ENCODE measurements at regions not wholly inside any gene's neighbourhood (a gene's known extent, or its start where the extent isn't known, plus 50 kb on each side); places are given as distances from the start of the nearest gene placed in this dataset.

DNA sequence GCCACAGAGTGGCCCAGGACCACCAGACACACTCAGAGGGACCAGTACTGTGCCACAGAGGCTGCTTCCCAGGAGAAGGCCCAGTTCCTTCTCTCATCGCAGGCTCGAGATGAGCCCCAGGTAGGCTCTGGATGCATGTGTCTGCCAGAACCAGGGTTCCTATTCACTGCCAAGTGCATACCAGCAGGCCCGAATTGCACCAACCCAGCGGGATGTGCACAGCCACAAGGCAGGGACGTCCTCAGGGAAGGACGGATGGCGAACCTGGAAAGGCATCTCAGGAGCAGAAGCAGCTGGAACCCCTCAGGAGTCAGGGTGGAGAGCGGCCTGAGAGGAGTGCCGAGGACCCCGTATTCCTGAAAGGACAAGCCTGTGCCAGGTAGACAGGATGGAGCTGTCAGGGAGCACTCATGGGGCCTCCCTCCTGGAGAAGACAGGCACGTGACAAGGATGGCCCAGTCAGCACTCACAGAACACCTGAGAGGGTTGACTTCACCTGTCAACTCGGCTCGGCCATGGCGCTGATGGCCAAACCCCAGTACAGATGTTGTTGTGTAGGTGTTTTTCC is 73.7 kb downstream of the PTGR3 start:
- no peak overlapping the region for H2AFZ ChIP-seq (ENCODE audit: low read depth)
- no peaks in the 10 kb centered on the region for H3K9me2 ChIP-seq
- no peak for DNase-seq
- no peak overlapping the region for H3K4me3 ChIP-seq (ENCODE audit: low read depth in 2 of 2, low read length in 1 of 2)
- H3K27me3 ChIP-seq (ENCODE audit: insufficient read depth) = no peaks in the 10 kb centered on the region; the same call in 1 of the 2 replicates
- ChIA-PET CTCF (no interaction called here), POLR2A (no interaction called here)
- TF ChIP-seq, protein P1, sequence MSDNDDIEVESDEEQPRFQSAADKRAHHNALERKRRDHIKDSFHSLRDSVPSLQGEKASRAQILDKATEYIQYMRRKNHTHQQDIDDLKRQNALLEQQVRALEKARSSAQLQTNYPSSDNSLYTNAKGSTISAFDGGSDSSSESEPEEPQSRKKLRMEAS (IDR thresholded peaks at IDR 0.05; ENCODE audit: low read depth) = no peak
- TF ChIP-seq NFIC (IDR thresholded peaks at IDR 0.05; ENCODE audit: borderline replicate concordance) = no peak
- no peak for TF ChIP-seq SMC3 (IDR thresholded peaks at IDR 0.05; ENCODE audit: low read depth, low read length)
- TF ChIP-seq, protein P2, sequence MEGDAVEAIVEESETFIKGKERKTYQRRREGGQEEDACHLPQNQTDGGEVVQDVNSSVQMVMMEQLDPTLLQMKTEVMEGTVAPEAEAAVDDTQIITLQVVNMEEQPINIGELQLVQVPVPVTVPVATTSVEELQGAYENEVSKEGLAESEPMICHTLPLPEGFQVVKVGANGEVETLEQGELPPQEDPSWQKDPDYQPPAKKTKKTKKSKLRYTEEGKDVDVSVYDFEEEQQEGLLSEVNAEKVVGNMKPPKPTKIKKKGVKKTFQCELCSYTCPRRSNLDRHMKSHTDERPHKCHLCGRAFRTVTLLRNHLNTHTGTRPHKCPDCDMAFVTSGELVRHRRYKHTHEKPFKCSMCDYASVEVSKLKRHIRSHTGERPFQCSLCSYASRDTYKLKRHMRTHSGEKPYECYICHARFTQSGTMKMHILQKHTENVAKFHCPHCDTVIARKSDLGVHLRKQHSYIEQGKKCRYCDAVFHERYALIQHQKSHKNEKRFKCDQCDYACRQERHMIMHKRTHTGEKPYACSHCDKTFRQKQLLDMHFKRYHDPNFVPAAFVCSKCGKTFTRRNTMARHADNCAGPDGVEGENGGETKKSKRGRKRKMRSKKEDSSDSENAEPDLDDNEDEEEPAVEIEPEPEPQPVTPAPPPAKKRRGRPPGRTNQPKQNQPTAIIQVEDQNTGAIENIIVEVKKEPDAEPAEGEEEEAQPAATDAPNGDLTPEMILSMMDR (IDR thresholded peaks at IDR 0.05) = no peak
- TF ChIP-seq MXI1 (IDR thresholded peaks at IDR 0.05; ENCODE audit: low read depth, low read length) = no peak
- no peak for TF ChIP-seq GABPA (IDR thresholded peaks at IDR 0.05; ENCODE audit: low read depth)
- no peak for TF ChIP-seq GATA2 (CRISPR knock-in tag; IDR thresholded peaks at IDR 0.05)
- no peak for TF ChIP-seq CHD2 (IDR thresholded peaks at IDR 0.05; ENCODE audit: low read length, partially characterized antibody)
- TF ChIP-seq, protein P3, sequence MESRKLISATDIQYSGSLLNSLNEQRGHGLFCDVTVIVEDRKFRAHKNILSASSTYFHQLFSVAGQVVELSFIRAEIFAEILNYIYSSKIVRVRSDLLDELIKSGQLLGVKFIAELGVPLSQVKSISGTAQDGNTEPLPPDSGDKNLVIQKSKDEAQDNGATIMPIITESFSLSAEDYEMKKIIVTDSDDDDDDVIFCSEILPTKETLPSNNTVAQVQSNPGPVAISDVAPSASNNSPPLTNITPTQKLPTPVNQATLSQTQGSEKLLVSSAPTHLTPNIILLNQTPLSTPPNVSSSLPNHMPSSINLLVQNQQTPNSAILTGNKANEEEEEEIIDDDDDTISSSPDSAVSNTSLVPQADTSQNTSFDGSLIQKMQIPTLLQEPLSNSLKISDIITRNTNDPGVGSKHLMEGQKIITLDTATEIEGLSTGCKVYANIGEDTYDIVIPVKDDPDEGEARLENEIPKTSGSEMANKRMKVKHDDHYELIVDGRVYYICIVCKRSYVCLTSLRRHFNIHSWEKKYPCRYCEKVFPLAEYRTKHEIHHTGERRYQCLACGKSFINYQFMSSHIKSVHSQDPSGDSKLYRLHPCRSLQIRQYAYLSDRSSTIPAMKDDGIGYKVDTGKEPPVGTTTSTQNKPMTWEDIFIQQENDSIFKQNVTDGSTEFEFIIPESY (IDR thresholded peaks at IDR 0.05; ENCODE audit: borderline replicate concordance, low read depth) = no peak
- TF ChIP-seq, protein P4, sequence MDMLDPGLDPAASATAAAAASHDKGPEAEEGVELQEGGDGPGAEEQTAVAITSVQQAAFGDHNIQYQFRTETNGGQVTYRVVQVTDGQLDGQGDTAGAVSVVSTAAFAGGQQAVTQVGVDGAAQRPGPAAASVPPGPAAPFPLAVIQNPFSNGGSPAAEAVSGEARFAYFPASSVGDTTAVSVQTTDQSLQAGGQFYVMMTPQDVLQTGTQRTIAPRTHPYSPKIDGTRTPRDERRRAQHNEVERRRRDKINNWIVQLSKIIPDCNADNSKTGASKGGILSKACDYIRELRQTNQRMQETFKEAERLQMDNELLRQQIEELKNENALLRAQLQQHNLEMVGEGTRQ (IDR thresholded peaks at IDR 0.05; ENCODE audit: borderline replicate concordance, low read depth, low read length) = no peak
- no peaks in the 10 kb centered on the region for H3K4me1 ChIP-seq (ENCODE audit: control insufficient read depth in 1 of 2, insufficient read depth in 2 of 2, low read depth in 1 of 2, low read length in 1 of 2)
- H3K9me3 ChIP-seq = no peaks in the 10 kb centered on the region
- 69% methylated on average over 12 of the region's 14 CpGs for WGBS (ENCODE audit: low lambda C conversion rate)
- H3K79me2 ChIP-seq (ENCODE audit: insufficient read depth) = no peaks in the 10 kb centered on the region
- H3K36me3 ChIP-seq (replicated peaks in 1 of 2; ENCODE audit: control insufficient read depth in 1 of 2, insufficient read depth in 2 of 2, low read length in 1 of 2) = no peaks in the 10 kb centered on the region
- no peak overlapping the region for H3K27ac ChIP-seq (ENCODE audit: low read depth in 2 of 2, low read length in 1 of 2)
- H3F3A ChIP-seq (replicated peaks; ENCODE audit: insufficient read depth) = no peaks in the 10 kb centered on the region
- no peak overlapping the region for H3K4me2 ChIP-seq
- no peak overlapping the region for H3K9ac ChIP-seq
- no peaks in the 10 kb centered on the region for H4K20me1 ChIP-seq (ENCODE audit: insufficient read depth)

DNA sequence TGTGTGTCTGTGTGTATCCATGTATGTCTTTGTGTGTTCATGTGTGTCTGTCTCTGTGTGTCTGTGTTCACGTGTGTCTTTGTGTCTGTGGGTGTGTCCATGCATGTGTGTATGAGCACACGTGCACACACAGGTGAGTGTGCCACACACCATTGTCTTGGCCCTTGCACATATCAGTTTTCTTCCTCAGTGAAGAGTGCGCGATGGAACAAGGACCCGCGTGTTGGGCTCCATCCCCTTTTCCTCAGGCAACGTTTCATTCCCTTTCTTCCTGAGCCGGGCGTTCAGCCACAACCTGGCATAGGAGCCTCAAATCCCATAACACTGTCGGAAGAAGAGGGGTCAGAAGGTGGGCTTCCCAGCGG is 74.3 kb downstream of the PTGR3 start:
- Histone ChIP-seq H3K36me3 (replicated peaks in 1 of 2; ENCODE audit: control insufficient read depth in 1 of 2, insufficient read depth in 2 of 2, low read length in 1 of 2) (no peaks in the 10 kb centered on the region), H2AFZ (ENCODE audit: low read depth) (no peak overlapping the region), H3K4me2 (no peak overlapping the region), H3K79me2 (ENCODE audit: insufficient read depth) (no peaks in the 10 kb centered on the region), H3K9me2 (no peaks in the 10 kb centered on the region), H3F3A (replicated peaks; ENCODE audit: insufficient read depth) (no peaks in the 10 kb centered on the region), H3K27me3 (ENCODE audit: insufficient read depth) (no peaks in the 10 kb centered on the region; the same call in 1 of the 2 replicates), H3K9me3 (no peaks in the 10 kb centered on the region), H3K4me3 (ENCODE audit: low read depth in 2 of 2, low read length in 1 of 2) (no peak overlapping the region), H3K4me1 (ENCODE audit: control insufficient read depth in 1 of 2, insufficient read depth in 2 of 2, low read depth in 1 of 2, low read length in 1 of 2) (no peaks in the 10 kb centered on the region), H3K9ac (no peak overlapping the region), H4K20me1 (ENCODE audit: insufficient read depth) (no peaks in the 10 kb centered on the region), H3K27ac (ENCODE audit: low read depth in 2 of 2, low read length in 1 of 2) (no peak overlapping the region)
- no peak for DNase-seq
- no peak for TF ChIP-seq MEF2A (IDR thresholded peaks at IDR 0.05; ENCODE audit: borderline replicate concordance, low read depth)
- CTCF ChIA-PET = no interaction called here
- 73% methylated on average over 10 of the region's 11 CpGs for WGBS (ENCODE audit: low lambda C conversion rate)
- POLR2A ChIA-PET = no interaction called here

All from SK-N-SH (cell line).